Tibial nerve (tissue), 4 donors: ENCODE measurements at regions not wholly inside any gene's neighbourhood (a gene's known extent, or its start where the extent isn't known, plus 50 kb on each side); places are given as distances from the start of the nearest gene placed in this dataset.

Source experiments
- DNase-seq, 2 donors: peaks; one replicate each; pipeline ENCODE4 v3.0.0-alpha.2; 2019; ENCODE audit warnings: low spot score in 2 of 2
- H3K27ac ChIP-seq, 4 donors: fragments of 200-600 bp; sonication (generic) in 3 of 4; one replicate each; pipeline ENCODE4 v1.5.1; 2017 to 2019; ENCODE audit warnings: mild to moderate bottlenecking in 1 of 4
- H3K27me3 ChIP-seq, 2 donors: fragments of 200-600 bp; sonication (generic) in 1 of 2; one replicate each; pipeline versions ENCODE4 v1.5.1 to v1.6.0; 2017 to 2019
- H3K36me3 ChIP-seq, 3 donors: fragments of 200-600 bp; sonication (generic); one replicate each; pipeline ENCODE4 v1.5.1; 2018 to 2019
- H3K4me1 ChIP-seq, 4 donors: fragments of 200-600 bp; sonication (generic) in 3 of 4; one replicate each; pipeline ENCODE4 v1.5.1; 2017 to 2019
- H3K4me3 ChIP-seq, 4 donors: fragments of 200-600 bp; sonication (generic) in 3 of 4; one replicate each; pipeline ENCODE4 v1.5.1; 2017 to 2019; ENCODE audit warnings: mild to moderate bottlenecking in 1 of 4, moderate library complexity in 1 of 4
- H3K9me3 ChIP-seq, 4 donors: fragments of 200-600 bp; sonication (generic) in 3 of 4; one replicate each; pipeline ENCODE4 v1.5.1; 2017 to 2019
- EP300 ChIP-seq, 2 donors: sonication (generic); formaldehyde crosslinking; IDR thresholded peaks; one replicate each; pipeline ENCODE4 v1.6.1; 2017; ENCODE audit warnings: antibody characterized with exemption in 2 of 2, mild to moderate bottlenecking in 1 of 2
- POLR2A ChIP-seq, 2 donors: fragments of 450-650 bp; IDR thresholded peaks; one replicate each; pipeline ENCODE4 v1.6.1; 2017; ENCODE audit warnings: antibody characterized with exemption in 2 of 2, mild to moderate bottlenecking in 2 of 2, moderate library complexity in 2 of 2
- WGBS, 2 donors: methylation state at CpG; one replicate each; pipeline ENCODE4 v1.1.5; 2018; 5-methylcytosine and 5-hydroxymethylcytosine counted together
- TF ChIP-seq, protein P1 (sequence below), 5 experiments: fragments of 200-600 bp in 3 of 5; fragments of 450-650 bp in 2 of 5; sonication (generic) in 3 of 5; IDR thresholded peaks; one replicate each; pipeline ENCODE4 v1.5.1; 2016 to 2019; ENCODE audit warnings: antibody characterized with exemption in 5 of 5, mild to moderate bottlenecking in 3 of 5, moderate library complexity in 2 of 5

GRCh38 chr3:82790307-82791097, 1029.1 kb upstream of the GBE1 start:
- Histone ChIP-seq H3K9me3 (no peaks in the 10 kb centered on the region), H3K36me3 (no peaks in the 10 kb centered on the region), H3K4me3 (no peak overlapping the region), H3K27me3 (no peaks in the 10 kb centered on the region), H3K27ac (no peak overlapping the region), H3K4me1 (no peaks in the 10 kb centered on the region)
- TF ChIP-seq, protein P1, sequence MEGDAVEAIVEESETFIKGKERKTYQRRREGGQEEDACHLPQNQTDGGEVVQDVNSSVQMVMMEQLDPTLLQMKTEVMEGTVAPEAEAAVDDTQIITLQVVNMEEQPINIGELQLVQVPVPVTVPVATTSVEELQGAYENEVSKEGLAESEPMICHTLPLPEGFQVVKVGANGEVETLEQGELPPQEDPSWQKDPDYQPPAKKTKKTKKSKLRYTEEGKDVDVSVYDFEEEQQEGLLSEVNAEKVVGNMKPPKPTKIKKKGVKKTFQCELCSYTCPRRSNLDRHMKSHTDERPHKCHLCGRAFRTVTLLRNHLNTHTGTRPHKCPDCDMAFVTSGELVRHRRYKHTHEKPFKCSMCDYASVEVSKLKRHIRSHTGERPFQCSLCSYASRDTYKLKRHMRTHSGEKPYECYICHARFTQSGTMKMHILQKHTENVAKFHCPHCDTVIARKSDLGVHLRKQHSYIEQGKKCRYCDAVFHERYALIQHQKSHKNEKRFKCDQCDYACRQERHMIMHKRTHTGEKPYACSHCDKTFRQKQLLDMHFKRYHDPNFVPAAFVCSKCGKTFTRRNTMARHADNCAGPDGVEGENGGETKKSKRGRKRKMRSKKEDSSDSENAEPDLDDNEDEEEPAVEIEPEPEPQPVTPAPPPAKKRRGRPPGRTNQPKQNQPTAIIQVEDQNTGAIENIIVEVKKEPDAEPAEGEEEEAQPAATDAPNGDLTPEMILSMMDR (IDR thresholded peaks at IDR 0.05): no peak
- TF ChIP-seq EP300 (IDR thresholded peaks at IDR 0.05) (no peak), POLR2A (IDR thresholded peaks at IDR 0.05) (no peak)
- WGBS, 2 donors: 90 to 91% methylated on average over 12 to 13 of the region's 13 CpGs
- no peak for DNase-seq

DNA sequence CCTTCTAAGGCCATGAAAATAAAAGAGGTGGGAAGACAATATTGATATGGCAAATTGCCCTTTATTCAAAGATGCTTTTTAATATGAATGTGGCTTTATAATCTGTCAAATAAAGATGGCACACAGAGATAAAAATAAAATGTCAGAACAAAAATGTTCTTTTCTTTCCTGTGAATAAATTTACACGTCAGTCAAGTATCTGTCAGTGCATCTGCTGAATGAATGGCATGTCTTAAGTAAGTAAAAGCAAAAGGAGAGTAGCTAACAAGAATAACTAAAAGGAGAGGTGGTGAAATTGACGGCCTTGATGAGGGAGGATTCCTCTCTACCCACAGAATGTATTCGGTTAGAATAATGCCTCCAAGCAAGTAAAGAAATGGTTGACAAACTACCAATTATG, 1021.7 kb upstream of the GBE1 start:
- Histone ChIP-seq H3K27me3 (no peaks in the 10 kb centered on the region), H3K36me3 (no peaks in the 10 kb centered on the region), H3K4me3 (no peak overlapping the region), H3K4me1 (no peaks in the 10 kb centered on the region), H3K27ac (no peak overlapping the region), H3K9me3 (no peaks in the 10 kb centered on the region)
- TF ChIP-seq POLR2A (IDR thresholded peaks at IDR 0.05): no peak
- TF ChIP-seq, protein P1 (IDR thresholded peaks at IDR 0.05): no peak
- TF ChIP-seq EP300 (IDR thresholded peaks at IDR 0.05): no peak
- 71% methylated on average over 3 of the region's 3 CpGs for WGBS, 2 donors
- DNase-seq: no peak

DNA sequence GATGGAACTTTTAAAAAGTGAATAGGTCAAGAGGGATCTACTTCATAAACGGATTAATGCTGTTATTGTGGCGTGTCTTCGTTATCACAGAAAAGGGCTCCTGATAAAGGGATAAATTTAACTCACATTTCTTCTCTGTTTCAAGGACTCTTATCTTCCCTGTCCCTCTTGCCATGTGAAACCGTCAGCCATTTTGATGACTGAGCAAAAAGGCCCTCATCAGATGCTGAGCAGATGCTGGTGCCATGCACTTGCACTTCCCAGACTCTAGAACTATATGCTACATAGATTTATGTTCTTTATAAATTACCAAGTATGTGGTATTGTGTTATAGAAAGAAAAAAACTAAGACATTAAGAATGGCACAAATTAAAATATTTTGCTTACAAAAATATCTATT, 1011.8 kb upstream of the GBE1 start:
- 83 to 91% methylated on average over 4 of the region's 4 CpGs for WGBS, 2 donors
- no peaks in the 10 kb centered on the region for H3K36me3 ChIP-seq
- H3K4me3 ChIP-seq: no peak overlapping the region
- DNase-seq: no peak
- no peak for TF ChIP-seq POLR2A (IDR thresholded peaks at IDR 0.05)
- TF ChIP-seq, protein P1 (IDR thresholded peaks at IDR 0.05): no peak
- H3K27me3 ChIP-seq: no peaks in the 10 kb centered on the region
- peaks cover 0 to 4% (median 0%) of the 10 kb centered on the region in 4 donors for H3K9me3 ChIP-seq
- H3K4me1 ChIP-seq: no peaks in the 10 kb centered on the region
- no peak overlapping the region for H3K27ac ChIP-seq

- TF ChIP-seq, protein P1 (IDR thresholded peaks at IDR 0.05): no peak
- TF ChIP-seq EP300 (IDR thresholded peaks at IDR 0.05) (no peak), POLR2A (IDR thresholded peaks at IDR 0.05) (no peak)
- no peak overlapping the region for H3K4me3 ChIP-seq
These were observed 1003.1 kb upstream of the GBE1 start for GRCh38 chr3:82764521-82764920.

DNA sequence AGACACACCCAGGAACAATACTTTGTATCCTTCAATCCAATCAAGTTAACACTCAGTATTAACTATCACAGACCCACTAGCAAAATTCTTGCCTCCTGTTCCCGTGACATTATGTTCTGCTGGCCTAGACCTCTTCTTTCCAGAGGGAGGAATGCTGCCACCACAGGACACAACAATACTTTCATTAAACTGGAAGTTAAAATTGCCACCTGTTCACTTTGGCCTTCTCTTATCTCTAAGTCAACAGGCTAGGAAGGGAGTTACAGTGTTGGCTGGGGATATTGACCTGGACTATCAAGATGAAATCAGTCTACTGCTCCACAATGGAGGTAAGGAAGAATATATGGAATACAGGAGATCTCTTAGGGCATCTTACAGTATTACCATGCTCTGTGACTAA, 1000.4 kb upstream of the GBE1 start:
- DNase-seq: no peak
- TF ChIP-seq EP300 (IDR thresholded peaks at IDR 0.05): no peak
- TF ChIP-seq, protein P1 (IDR thresholded peaks at IDR 0.05): no peak
- Histone ChIP-seq H3K4me3 (no peak overlapping the region), H3K27ac (no peak overlapping the region), H3K9me3 (no peaks in the 10 kb centered on the region), H3K27me3 (no peaks in the 10 kb centered on the region), H3K36me3 (no peaks in the 10 kb centered on the region), H3K4me1 (no peaks in the 10 kb centered on the region)
- 86 to 94% methylated on average over 1 of the region's 1 CpG for WGBS, 2 donors

More at GRCh38 chr3:82764521-82764920, 1003.1 kb upstream of the GBE1 start:
- Histone ChIP-seq H3K27me3 (no peaks in the 10 kb centered on the region), H3K27ac (no peak overlapping the region), H3K4me1 (no peaks in the 10 kb centered on the region), H3K9me3 (no peaks in the 10 kb centered on the region), H3K36me3 (no peaks in the 10 kb centered on the region)
- no peak for DNase-seq
- 96 to 98% methylated on average over 1 of the region's 1 CpG for WGBS, 2 donors
